ENCODE measurements at regions not wholly inside any gene's neighbourhood (a gene's known extent, or its start where the extent isn't known, plus 50 kb on each side); places are given as distances from the start of the nearest gene placed in this dataset.

GRCh38 chr18:78789850-78790249, 189.8 kb upstream of the SALL3 start:
- TF ChIP-seq CTCF (IDR thresholded peaks at IDR 0.05) (no peak), POLR2A (IDR thresholded peaks at IDR 0.05) (no peak)
